Cardiac fibroblast (primary cell): ENCODE measurements at regions not wholly inside any gene's neighbourhood (a gene's known extent, or its start where the extent isn't known, plus 50 kb on each side); places are given as distances from the start of the nearest gene placed in this dataset.

ENCODE experiments used
- DNase-seq, 2 donors: peaks; one replicate each; pipeline versions ENCODE4 v3.0.0 to v3.0.0-alpha.2; 2010; ENCODE audit warnings: low read depth in 2 of 2
- H3K4me3 ChIP-seq, 2 donors: replicated peaks in 1 of 2; 1 replicate in 1 of 2; 2 replicates in 1 of 2; pipeline ENCODE4 v1.5.1; 2011; ENCODE audit warnings: low read depth in 2 of 2, low read length in 2 of 2, mild to moderate bottlenecking in 2 of 2, moderate library complexity in 1 of 2
- TF ChIP-seq, protein P1 (sequence below): IDR thresholded peaks from one replicate; pipeline ENCODE4 v1.5.1; 2011; ENCODE audit warnings: low read depth, mild to moderate bottlenecking, low read length, inconsistent platforms

DNA sequence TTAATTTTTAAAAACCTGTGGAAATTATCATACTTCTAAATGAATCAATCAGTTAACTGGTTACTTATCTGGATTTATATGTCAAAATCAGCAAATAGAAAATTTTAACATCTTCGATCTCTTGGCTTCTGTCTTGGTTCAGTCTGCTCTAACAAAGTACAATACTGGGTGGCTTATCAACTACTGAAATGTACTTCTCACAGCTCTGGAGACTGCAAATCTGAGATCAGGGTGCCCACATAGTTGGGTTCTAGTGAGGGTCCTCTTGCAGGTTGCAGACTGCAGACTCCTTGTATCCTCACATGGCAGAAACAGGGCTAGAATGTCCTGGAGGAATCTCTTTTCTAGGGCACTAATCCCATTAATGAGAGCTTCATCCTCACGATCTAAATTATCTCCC, 1851.6 kb upstream of the TENM3 start:
- H3K4me3 ChIP-seq = no peak overlapping the region
- no peak for DNase-seq
- TF ChIP-seq, protein P1, sequence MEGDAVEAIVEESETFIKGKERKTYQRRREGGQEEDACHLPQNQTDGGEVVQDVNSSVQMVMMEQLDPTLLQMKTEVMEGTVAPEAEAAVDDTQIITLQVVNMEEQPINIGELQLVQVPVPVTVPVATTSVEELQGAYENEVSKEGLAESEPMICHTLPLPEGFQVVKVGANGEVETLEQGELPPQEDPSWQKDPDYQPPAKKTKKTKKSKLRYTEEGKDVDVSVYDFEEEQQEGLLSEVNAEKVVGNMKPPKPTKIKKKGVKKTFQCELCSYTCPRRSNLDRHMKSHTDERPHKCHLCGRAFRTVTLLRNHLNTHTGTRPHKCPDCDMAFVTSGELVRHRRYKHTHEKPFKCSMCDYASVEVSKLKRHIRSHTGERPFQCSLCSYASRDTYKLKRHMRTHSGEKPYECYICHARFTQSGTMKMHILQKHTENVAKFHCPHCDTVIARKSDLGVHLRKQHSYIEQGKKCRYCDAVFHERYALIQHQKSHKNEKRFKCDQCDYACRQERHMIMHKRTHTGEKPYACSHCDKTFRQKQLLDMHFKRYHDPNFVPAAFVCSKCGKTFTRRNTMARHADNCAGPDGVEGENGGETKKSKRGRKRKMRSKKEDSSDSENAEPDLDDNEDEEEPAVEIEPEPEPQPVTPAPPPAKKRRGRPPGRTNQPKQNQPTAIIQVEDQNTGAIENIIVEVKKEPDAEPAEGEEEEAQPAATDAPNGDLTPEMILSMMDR = no peak

DNA sequence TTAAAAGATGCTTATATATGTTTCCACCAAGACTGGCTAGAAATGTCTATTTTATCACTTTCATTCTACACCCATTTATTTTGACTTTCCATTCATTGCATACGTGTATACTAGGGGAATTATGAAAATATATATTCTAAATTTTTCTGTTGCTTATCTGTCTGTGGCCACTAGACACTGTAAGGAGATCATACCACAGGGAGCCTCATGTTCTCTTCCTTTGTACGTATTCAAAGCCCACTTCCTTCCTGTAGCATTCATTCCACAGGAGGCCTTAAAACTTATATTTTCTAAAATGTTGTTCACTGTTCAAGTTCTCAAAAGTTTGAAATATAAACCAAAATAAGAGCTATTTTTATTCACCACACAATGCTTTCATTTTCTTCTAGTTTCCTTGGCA, 1848.9 kb upstream of the TENM3 start:
- no peak for DNase-seq
- TF ChIP-seq, protein P1 = no peak
- no peak overlapping the region for H3K4me3 ChIP-seq

DNA sequence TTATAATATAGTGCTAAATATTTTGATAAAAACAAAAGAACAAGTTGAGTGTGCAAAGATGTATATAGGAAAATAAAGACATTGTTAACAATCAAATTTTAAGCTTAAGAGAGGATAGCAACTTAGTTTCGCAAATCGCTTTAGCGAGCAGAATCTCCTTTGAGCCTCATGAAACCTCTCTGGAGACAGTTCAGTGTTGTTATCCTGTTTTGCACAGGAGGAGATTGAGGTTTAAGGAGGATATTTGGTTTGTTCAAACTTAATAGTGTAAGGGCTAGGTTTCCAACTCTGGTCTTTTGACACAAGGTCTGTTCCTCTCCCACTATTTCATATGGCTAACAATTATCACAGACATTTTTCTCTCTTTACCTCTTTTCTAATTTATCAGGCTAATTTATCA, 1848.5 kb upstream of the TENM3 start:
- TF ChIP-seq, protein P1 = no peak
- no peak overlapping the region for H3K4me3 ChIP-seq
- no peak for DNase-seq

DNA sequence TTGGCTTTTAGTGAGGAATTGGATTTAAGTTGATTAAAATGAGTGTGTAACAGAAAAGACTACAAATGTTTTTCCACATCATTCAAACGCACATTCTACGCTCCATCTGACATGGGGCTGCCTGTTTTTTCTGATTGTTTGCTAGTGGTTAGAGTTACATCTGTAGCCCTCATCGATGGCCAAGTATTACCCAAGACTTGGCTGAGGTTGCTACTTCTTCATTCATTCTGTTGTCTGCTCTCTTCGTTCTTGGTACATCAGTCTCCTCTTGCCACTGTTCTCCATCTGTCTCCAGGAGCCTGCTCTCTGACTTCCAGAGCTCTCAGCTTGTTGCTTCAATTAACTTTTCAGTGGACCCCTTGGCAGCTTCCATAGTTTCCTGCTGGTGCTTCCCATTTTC, 1844.6 kb upstream of the TENM3 start:
- no peak for DNase-seq
- H3K4me3 ChIP-seq = no peak overlapping the region
- TF ChIP-seq, protein P1 = no peak

DNA sequence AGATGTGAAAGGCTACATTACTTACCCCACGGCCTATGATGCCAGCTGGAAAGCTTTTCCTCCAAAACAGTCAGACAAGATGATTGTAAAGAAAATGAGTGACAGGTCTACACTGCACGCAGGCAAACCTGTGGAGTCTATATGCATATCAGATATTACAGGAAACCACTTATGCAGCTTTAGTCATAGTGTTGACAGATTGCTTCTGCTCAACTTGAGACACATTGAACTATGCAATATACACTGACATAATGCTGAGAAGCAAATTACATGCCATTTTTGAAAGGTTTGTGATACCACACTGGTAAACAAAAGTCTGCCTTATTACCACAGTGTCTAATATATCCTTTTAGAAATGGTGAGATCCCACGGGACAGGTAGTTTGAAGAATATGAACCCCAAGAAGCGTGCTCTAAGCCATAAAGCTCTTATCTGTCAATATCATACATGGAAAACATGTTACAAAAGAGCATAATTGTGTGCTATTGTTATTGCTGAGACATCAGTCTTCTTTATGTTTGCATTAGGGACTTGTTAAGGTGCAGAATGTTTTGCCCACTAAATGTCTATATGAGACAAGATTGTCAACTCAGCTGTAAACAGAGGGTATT, 1835.8 kb upstream of the TENM3 start:
- TF ChIP-seq, protein P1 = no peak
- H3K4me3 ChIP-seq = no peak overlapping the region
- no peak for DNase-seq

DNA sequence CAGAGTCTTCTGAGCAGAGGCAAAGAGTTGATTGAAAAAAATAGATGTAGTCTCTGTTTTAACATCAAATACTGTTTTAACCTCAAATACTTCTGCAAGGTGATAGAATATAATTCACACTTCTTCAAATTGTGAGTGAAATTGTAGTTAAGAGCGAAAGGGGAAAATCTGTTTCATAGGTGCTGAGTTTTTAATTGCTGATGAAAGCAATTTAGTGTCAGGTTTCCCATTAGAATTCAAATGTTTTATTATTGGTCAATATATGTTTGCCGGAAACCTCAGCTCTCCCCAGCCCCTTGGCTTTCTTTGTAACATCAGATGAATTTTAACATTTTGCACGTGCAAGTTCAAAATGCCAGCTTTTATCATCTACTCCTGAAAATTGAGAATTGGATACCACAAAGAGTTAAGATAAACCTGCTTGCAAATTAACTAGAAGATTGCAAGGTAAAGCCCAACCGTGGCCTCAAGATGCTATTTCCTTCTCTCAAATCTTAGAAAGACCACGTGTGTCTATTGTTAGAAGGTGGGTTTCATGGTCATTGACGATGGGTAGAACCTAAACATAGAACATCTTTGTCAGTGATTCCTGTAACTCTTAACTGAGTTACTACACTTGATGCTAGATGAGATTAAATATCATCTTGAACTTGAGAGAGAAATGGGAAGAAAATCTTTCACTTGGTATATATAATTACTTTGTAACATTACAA, 1824.2 kb upstream of the TENM3 start:
- H3K4me3 ChIP-seq = no peak overlapping the region
- DNase-seq = no peak
- TF ChIP-seq, protein P1 = no peak
